ENCODE measurements at regions not wholly inside any gene's neighbourhood (a gene's known extent, or its start where the extent isn't known, plus 50 kb on each side); places are given as distances from the start of the nearest gene placed in this dataset.

GRCh38 chr3:22798461-22798860 is 404.7 kb upstream of the UBE2E2 start (continued):
- TF ChIP-seq SMC3 (IDR thresholded peaks at IDR 0.05; ENCODE audit: low read depth, low read length), result no peak
- TF ChIP-seq ELF1 (IDR thresholded peaks at IDR 0.05), result no peak
- TF ChIP-seq MXI1 (IDR thresholded peaks at IDR 0.05; ENCODE audit: low read depth, low read length), result no peak
- TF ChIP-seq FOSL2 (IDR thresholded peaks at IDR 0.05; ENCODE audit: borderline replicate concordance, low read depth), result no peak

- ChIA-PET CTCF (no interaction called here), POLR2A (no interaction called here)
- no peak overlapping the region for H3K4me2 ChIP-seq
- H2AFZ ChIP-seq (ENCODE audit: low read depth), result no peak overlapping the region
- H3K9me3 ChIP-seq, result no peaks in the 10 kb centered on the region
- H3K4me3 ChIP-seq (ENCODE audit: low read depth in 2 of 2, low read length in 1 of 2), result no peak overlapping the region
- TF ChIP-seq TCF12 (IDR thresholded peaks at IDR 0.05) (no peak), JUND (IDR thresholded peaks at IDR 0.05) (no peak), TAF1 (IDR thresholded peaks at IDR 0.05; ENCODE audit: borderline replicate concordance, low read depth, low read length) (no peak), PBX3 (IDR thresholded peaks at IDR 0.05) (no peak), POLR2AphosphoS5 (IDR thresholded peaks at IDR 0.05; ENCODE audit: low read depth, low read length) (no peak), USF1 (IDR thresholded peaks at IDR 0.05; ENCODE audit: borderline replicate concordance, low read depth) (no peak), SMC3 (IDR thresholded peaks at IDR 0.05; ENCODE audit: low read depth, low read length) (no peak), NRF1 (IDR thresholded peaks at IDR 0.05; ENCODE audit: low read depth, low read length) (no peak), REST (IDR thresholded peaks at IDR 0.05; ENCODE audit: low read depth, low read length) (no peak), USF2 (IDR thresholded peaks at IDR 0.05; ENCODE audit: borderline replicate concordance, low read depth, low read length) (no peak), CHD2 (IDR thresholded peaks at IDR 0.05; ENCODE audit: low read length, partially characterized antibody) (no peak), RAD21 (IDR thresholded peaks at IDR 0.05; ENCODE audit: low read length) (no peak), MAX (IDR thresholded peaks at IDR 0.05; ENCODE audit: low read depth) (no peak), FOXM1 (IDR thresholded peaks at IDR 0.05; ENCODE audit: low read depth) (no peak), NFIC (IDR thresholded peaks at IDR 0.05; ENCODE audit: borderline replicate concordance) (no peak), EZH2phosphoT487 (IDR thresholded peaks at IDR 0.05; ENCODE audit: borderline replicate concordance, low read depth) (no peak), RXRA (IDR thresholded peaks at IDR 0.05; ENCODE audit: borderline replicate concordance, low read depth) (no peak), GABPA (IDR thresholded peaks at IDR 0.05; ENCODE audit: low read depth) (no peak), MEF2A (IDR thresholded peaks at IDR 0.05; ENCODE audit: borderline replicate concordance, low read depth) (no peak)
- no peaks in the 10 kb centered on the region for H3K9me2 ChIP-seq
- H3K4me1 ChIP-seq (ENCODE audit: control insufficient read depth in 1 of 2, insufficient read depth in 2 of 2, low read depth in 1 of 2, low read length in 1 of 2), result no peaks in the 10 kb centered on the region
- H3K27me3 ChIP-seq (ENCODE audit: insufficient read depth), result no peaks in the 10 kb centered on the region
- no peaks in the 10 kb centered on the region for H4K20me1 ChIP-seq (ENCODE audit: insufficient read depth)
- H3K27ac ChIP-seq (ENCODE audit: low read depth in 2 of 2, low read length in 1 of 2), result no peak overlapping the region
- no peaks in the 10 kb centered on the region for H3K79me2 ChIP-seq (ENCODE audit: insufficient read depth)
- no peaks in the 10 kb centered on the region for H3F3A ChIP-seq (replicated peaks; ENCODE audit: insufficient read depth)
- no peak overlapping the region for H3K9ac ChIP-seq
- no CpG with 5 or more reads among the region's 2 CpGs for WGBS (ENCODE audit: low lambda C conversion rate)
- H3K36me3 ChIP-seq (replicated peaks in 1 of 2; ENCODE audit: control insufficient read depth in 1 of 2, insufficient read depth in 2 of 2, low read length in 1 of 2), result no peaks in the 10 kb centered on the region
- no peak for DNase-seq
Observed at GRCh38 chr3:22819209-22819608, 383.9 kb upstream of the UBE2E2 start.

Data from SK-N-SH (cell line).